B cell (primary cell): ENCODE measurements at regions not wholly inside any gene's neighbourhood (a gene's known extent, or its start where the extent isn't known, plus 50 kb on each side); places are given as distances from the start of the nearest gene placed in this dataset.

Source experiments
- ATAC-seq: fragments of 200-7000 bp; cut with Tn5 transposase; one replicate; pipeline ENCODE4 v1.10.0; 2021; ENCODE audit warnings: low read depth, mild to moderate bottlenecking, moderate number of reproducible peaks, moderate library complexity
- CTCF ChIA-PET: fragments of 350-600 bp; sonication (Branson Sonifier 250); formaldehyde crosslinking; loops from one replicate; lab custom pipeline; 2021; ENCODE audit warnings: antibody characterized with exemption, inconsistent platforms; lab: Charles Lee
- POLR2A ChIA-PET: fragments of 350-600 bp; sonication (Branson Sonifier 250); formaldehyde crosslinking; loops from one replicate; lab custom pipeline; 2021; ENCODE audit warnings: antibody characterized with exemption; lab: Charles Lee
- DNase-seq: peaks from one replicate; pipeline ENCODE4 v3.0.0; 2013
- H2AFZ ChIP-seq: 2 replicates; pipeline ENCODE4 v1.6.1; 2012; ENCODE audit warnings: mild to moderate bottlenecking, low read depth, low read length; ENCODE audit not compliant: insufficient read depth, poor library complexity, severe bottlenecking
- H3K27ac ChIP-seq, 2 donors: 1 replicate in 1 of 2; 2 replicates in 1 of 2; pipeline ENCODE4 v1.5.1; 2012 to 2013; ENCODE audit warnings: low read length in 2 of 2, mild to moderate bottlenecking in 2 of 2, moderate library complexity in 1 of 2
- H3K27me3 ChIP-seq, 4 experiments: fragments of 200-600 bp in 1 of 4; sonication (generic) in 1 of 4; replicated peaks in 1 of 4; 1 replicate in 2 of 4; 2 replicates in 2 of 4; pipeline versions ENCODE4 v1.6.1 to v1.7.0; 2013 to 2016; ENCODE audit warnings: low read length in 3 of 4, mild to moderate bottlenecking in 2 of 4, mixed read lengths in 1 of 4, moderate library complexity in 1 of 4; ENCODE audit not compliant: insufficient read depth in 4 of 4, control insufficient read depth in 3 of 4; ENCODE audit errors: control extremely low read depth in 1 of 4
- H3K36me3 ChIP-seq, 2 experiments: replicated peaks in 1 of 2; 1 replicate in 1 of 2; 2 replicates in 1 of 2; pipeline versions ENCODE4 v1.6.1 to v1.7.1; 2013; ENCODE audit warnings: low read length in 1 of 2; ENCODE audit not compliant: insufficient read depth in 2 of 2, control insufficient read depth in 1 of 2; ENCODE audit errors: control extremely low read depth in 1 of 2, extremely low read depth in 1 of 2
- H3K4me1 ChIP-seq, 2 donors: fragments of 200-600 bp in 1 of 2; sonication (generic) in 1 of 2; 1 replicate in 1 of 2; 2 replicates in 1 of 2; pipeline versions ENCODE4 v1.5.1 to v1.6.1; 2013 to 2017; ENCODE audit warnings: low read length in 2 of 2; ENCODE audit not compliant: control insufficient read depth in 2 of 2, insufficient read depth in 2 of 2
- H3K4me2 ChIP-seq: replicated peaks from 2 replicates; pipeline ENCODE3; 2012; ENCODE audit warnings: mild to moderate bottlenecking, low read depth, low read length; ENCODE audit not compliant: poor library complexity, severe bottlenecking
- H3K4me3 ChIP-seq, 5 experiments: fragments of 200-600 bp in 1 of 5; sonication (generic) in 1 of 5; 1 replicate in 3 of 5; 2 replicates in 2 of 5; pipeline versions ENCODE4 v1.5.1 to v1.7.0; 2011 to 2016; ENCODE audit warnings: low read length in 4 of 5, mild to moderate bottlenecking in 4 of 5, low read depth in 2 of 5, control low read depth in 1 of 5, moderate library complexity in 1 of 5; ENCODE audit not compliant: insufficient read depth in 1 of 5; ENCODE audit errors: control extremely low read depth in 1 of 5, extremely low read depth in 1 of 5
- H3K79me2 ChIP-seq: fragments of 200-600 bp; sonication (generic); one replicate; pipeline ENCODE4 v1.6.0; 2016; ENCODE audit warnings: low read length; ENCODE audit not compliant: control insufficient read depth, insufficient read depth
- H3K9ac ChIP-seq: fragments of 200-600 bp; sonication (generic); 2 replicates; pipeline ENCODE4 v1.6.1; 2017; ENCODE audit warnings: mild to moderate bottlenecking, low read length, moderate library complexity
- H3K9me3 ChIP-seq, 3 donors: one replicate each; pipeline versions ENCODE4 v1.6.1 to v1.7.1; 2013; ENCODE audit warnings: low read length in 2 of 3; ENCODE audit not compliant: control insufficient read depth in 2 of 3, insufficient read depth in 1 of 3; ENCODE audit errors: control extremely low read depth in 1 of 3
- H4K20me1 ChIP-seq: 2 replicates; pipeline ENCODE4 v1.6.0; 2012; ENCODE audit warnings: mild to moderate bottlenecking, low read length; ENCODE audit not compliant: insufficient read depth, control insufficient read depth, poor library complexity, severe bottlenecking
- H3K27ac Mint-ChIP-seq: one replicate; pipeline ENCODE4 v1.8.0; 2021; ENCODE audit warnings: mixed read lengths
- H3K27me3 Mint-ChIP-seq: one replicate; pipeline ENCODE4 v1.8.0; 2021; ENCODE audit warnings: mixed read lengths
- H3K4me1 Mint-ChIP-seq: one replicate; pipeline ENCODE4 v1.8.0; 2021; ENCODE audit warnings: mixed read lengths
- H3K4me3 Mint-ChIP-seq: one replicate; pipeline ENCODE4 v1.8.0; 2021; ENCODE audit warnings: mixed read lengths
- H3K9me3 Mint-ChIP-seq: one replicate; pipeline ENCODE4 v1.8.0; 2022; ENCODE audit warnings: mixed read lengths; ENCODE audit not compliant: insufficient read depth
- CTCF ChIP-seq: fragments of 200-600 bp; IDR thresholded peaks from one replicate; pipeline ENCODE4 v1.8.0; 2022; ENCODE audit warnings: antibody characterized with exemption, mild to moderate bottlenecking
- EZH2 ChIP-seq: IDR thresholded peaks from 2 replicates; pipeline ENCODE4 v1.6.1; 2012; ENCODE audit warnings: borderline replicate concordance, low read depth, mild to moderate bottlenecking, moderate library complexity, low read length; ENCODE audit not compliant: insufficient read depth, poor library complexity, severe bottlenecking
- WGBS: methylation state at CpG from one replicate; pipeline ENCODE4 v1.1.5; 2013; ENCODE audit warnings: missing lambda C conversion rate; ENCODE audit not compliant: insufficient coverage; 5-methylcytosine and 5-hydroxymethylcytosine counted together
- intact Hi-C: fragments of 100-400 bp; cut with micrococcal nuclease; formaldehyde crosslinking; loops from one replicate; pipeline ENCODE4 v1.10.0; 2022

GRCh38 chr1:194024659-194025058, 838.2 kb upstream of the B3GALT2 start:
- Histone ChIP-seq H3K36me3 (no peaks in the 10 kb centered on the region), H3K9ac (no peak overlapping the region), H4K20me1 (no peaks in the 10 kb centered on the region), H3K27ac (no peak overlapping the region), H3K9me3 (no peaks in the 10 kb centered on the region), H2AFZ (no peak overlapping the region), H3K4me1 (no peaks in the 10 kb centered on the region), H3K27me3 (no peaks in the 10 kb centered on the region), H3K4me2 (no peak overlapping the region), H3K79me2 (no peaks in the 10 kb centered on the region), H3K4me3 (no peak overlapping the region)
- intact Hi-C loops = no loop called here
- H3K9me3 Mint-ChIP-seq = peaks cover under 1% of the 10 kb centered on the region
- ATAC-seq (no peak), DNase-seq (no peak)
- no peaks in the 10 kb centered on the region for H3K4me1 Mint-ChIP-seq
- ChIA-PET POLR2A (no interaction called here), CTCF (interaction anchor here (1.3 kb wide), 1 partner anchor 11 kb away, joined by 6 read pairs; no protein-coding TSS in a partner anchor)
- no peaks in the 10 kb centered on the region for H3K27me3 Mint-ChIP-seq
- TF ChIP-seq CTCF (no peak), EZH2 (no peak)
- 60% methylated on average over 1 of the region's 2 CpGs for WGBS
- H3K4me3 Mint-ChIP-seq = no peak overlapping the region
- H3K27ac Mint-ChIP-seq = no peak overlapping the region

GRCh38 chr1:194014014-194014413, 827.6 kb upstream of the B3GALT2 start:
- no peaks in the 10 kb centered on the region for H3K9me3 Mint-ChIP-seq
- Histone ChIP-seq H3K4me2 (no peak overlapping the region), H3K4me1 (no peaks in the 10 kb centered on the region), H3K27me3 (no peaks in the 10 kb centered on the region), H2AFZ (no peak overlapping the region), H4K20me1 (no peaks in the 10 kb centered on the region), H3K9me3 (peaks cover 0 to 3% (median 0%) of the 10 kb centered on the region in 3 donors), H3K36me3 (no peaks in the 10 kb centered on the region), H3K4me3 (no peak overlapping the region), H3K27ac (no peak overlapping the region), H3K9ac (no peak overlapping the region), H3K79me2 (no peaks in the 10 kb centered on the region)
- H3K4me1 Mint-ChIP-seq = no peaks in the 10 kb centered on the region
- no peak for TF ChIP-seq EZH2
- TF ChIP-seq CTCF = no peak
- CTCF ChIA-PET = interaction anchor here (2.1 kb wide), 1 partner anchor 11 kb away, joined by 6 read pairs; no protein-coding TSS in a partner anchor
- H3K27me3 Mint-ChIP-seq = no peaks in the 10 kb centered on the region
- ATAC-seq (no peak), DNase-seq (no peak)
- intact Hi-C loops = no loop called here
- H3K4me3 Mint-ChIP-seq = no peak overlapping the region
- POLR2A ChIA-PET = no interaction called here
- no CpG with 5 or more reads among the region's 2 CpGs for WGBS
- no peak overlapping the region for H3K27ac Mint-ChIP-seq
